GM18861 (cell line): ENCODE measurements at regions not wholly inside any gene's neighbourhood (a gene's known extent, or its start where the extent isn't known, plus 50 kb on each side); places are given as distances from the start of the nearest gene placed in this dataset.
"Not testable (repeated sequence)": the region's sequence is repeated elsewhere in the genome, so short reads cannot be mapped to it uniquely, and the experiment has no call there.

ENCODE experiments used
- ATAC-seq: cut with Tn5 transposase; IDR thresholded peaks from one replicate; pipeline ENCODE4 v1.9.1; 2021; ENCODE audit not compliant: unreplicated experiment

DNA sequence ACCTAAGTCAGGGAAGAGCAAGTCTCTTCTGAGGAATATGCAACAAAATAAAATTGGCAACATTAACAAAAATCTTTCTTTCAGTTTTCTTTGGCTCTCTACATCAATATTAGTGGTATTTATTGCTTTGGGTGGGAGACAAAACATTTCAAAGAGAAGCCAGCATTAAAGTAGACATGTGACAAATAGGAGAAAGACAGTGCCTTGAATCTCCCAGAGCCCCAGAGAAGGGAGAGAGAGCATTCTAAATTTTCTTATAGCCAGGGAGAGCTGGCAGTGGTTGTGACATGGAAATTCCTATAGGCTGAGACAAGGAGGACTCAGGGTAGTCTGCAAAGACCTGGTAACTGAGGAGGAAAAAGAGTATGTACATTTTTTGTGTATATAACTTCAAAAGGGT lies 79.4 kb upstream of the NREP start:
- no peak for ATAC-seq

DNA sequence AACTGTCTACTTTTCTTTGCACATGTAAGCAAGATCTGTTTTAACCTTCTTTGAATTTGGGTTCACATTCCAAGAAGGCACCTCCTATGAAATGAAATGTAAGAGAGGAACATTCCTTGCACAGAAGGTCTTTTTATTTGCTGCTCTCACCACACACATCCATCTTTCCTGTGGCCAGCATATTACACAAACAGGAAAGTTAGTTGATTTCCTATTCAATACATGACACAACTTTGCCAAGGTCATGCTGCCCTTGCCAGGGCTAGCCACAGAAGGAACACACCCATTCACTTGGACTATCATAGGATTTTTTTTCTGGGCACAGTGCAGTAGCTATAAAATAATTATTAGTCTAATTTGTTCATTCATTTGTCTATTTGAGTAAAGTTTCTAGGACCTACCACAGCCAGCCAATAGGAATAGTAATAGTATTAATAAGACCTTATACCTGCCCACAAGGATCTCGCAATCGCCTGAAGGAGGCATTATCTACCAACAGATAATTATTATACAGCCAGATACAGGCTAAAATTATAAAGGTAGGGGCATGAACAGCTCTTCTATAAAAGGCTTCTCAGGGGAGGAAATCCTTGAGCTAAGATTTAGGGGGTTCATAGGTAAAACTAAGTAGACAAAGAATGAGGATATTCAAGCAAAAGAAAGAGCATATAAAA lies 78.1 kb upstream of the NREP start:
- ATAC-seq = no peak

DNA sequence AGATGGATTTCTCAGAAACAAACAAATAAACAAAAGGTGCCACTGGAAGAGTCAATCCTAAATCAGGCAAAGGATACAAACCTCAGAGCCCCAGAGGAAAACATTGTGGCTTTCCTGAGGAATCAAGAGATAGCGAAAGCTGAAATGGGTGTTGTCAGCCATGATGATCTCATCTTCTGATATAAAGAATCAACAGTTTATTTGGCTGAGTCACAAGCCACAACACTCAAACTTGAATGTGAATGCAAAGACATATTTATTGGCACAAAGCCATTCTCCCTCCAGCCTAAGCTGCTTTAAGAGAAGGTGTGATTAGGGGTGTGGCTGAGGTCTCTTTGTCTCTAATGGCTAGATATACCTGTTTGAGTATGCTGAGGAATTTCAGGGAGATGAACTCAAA lies 73.3 kb upstream of the NREP start:
- ATAC-seq = no peak

DNA sequence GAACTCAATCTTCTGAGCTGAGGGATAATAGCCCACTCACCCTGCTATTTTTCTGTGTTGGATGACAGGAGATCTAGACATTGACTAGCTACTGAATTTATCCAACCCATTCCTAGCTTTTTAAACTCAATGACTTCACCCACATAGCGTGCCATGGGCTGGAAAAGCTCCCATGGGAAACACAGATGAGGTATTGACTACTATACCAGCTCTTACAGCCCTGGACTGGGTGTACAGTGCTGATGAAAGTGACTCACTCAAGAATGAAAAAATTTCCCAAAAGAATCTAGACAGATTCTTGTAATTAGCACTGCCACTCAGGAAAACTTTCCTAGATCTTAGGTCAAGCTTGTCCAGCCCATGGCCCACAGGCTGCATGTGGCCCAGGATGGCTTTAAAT lies 72.7 kb upstream of the NREP start:
- ATAC-seq = no peak

DNA sequence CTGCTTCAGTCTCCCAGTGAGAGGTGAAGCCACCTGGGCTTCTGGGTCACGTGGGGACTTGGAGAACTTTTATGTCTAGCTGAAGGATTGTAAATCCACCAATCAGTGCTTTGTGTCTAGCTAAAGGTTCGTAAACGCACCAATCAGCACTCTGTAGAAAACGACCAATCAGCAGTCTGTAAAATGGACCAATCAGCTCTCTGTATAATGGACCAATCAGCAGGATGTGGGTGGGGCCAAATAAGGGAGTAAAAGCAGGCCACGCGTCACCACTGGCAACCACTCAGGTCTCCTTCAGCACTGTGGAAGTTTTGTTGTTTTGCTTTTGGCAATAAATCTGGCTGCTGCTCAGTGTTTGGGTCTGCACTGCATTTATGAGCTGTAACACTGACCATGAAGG lies 69.1 kb upstream of the NREP start:
- ATAC-seq = no peak

DNA sequence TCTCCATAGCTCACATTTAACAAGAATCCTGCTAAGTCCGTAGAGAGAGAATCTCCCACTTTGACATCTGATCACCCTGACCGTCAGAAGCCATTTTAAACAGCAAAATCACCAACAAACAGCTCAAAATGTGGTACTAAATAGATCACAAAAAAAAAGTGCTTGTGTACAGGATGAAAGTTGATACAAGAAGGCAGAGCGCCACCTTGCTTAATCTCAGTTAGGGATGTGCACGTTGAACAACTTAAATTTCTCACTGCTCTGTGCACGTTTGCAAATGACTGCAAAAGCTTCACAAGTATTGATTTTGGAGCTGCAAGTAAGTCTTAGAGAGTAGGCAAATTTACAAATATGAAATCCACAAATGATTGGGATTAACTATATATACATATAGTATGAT lies 63.1 kb upstream of the NREP start:
- ATAC-seq = no peak

DNA sequence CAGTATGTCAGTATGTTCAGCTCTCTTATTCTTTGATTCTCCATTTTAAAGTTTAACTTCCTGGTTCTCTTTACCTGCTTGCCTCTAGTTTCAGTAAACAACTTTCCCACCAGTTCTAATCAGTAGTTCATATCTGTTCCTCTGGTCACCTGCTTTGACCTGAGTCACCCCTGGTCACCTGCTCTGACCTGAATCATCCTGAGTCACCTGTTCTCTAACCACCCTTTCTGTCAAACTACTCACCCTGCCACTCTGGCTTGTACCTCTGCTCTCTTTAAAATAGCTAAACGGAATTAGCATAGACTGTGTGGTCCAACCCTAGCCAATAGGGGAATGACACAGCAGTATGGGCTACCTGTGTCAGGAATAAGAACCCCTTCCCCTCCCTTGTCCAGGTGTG lies 62.0 kb upstream of the NREP start:
- not testable (repeated sequence) for ATAC-seq

DNA sequence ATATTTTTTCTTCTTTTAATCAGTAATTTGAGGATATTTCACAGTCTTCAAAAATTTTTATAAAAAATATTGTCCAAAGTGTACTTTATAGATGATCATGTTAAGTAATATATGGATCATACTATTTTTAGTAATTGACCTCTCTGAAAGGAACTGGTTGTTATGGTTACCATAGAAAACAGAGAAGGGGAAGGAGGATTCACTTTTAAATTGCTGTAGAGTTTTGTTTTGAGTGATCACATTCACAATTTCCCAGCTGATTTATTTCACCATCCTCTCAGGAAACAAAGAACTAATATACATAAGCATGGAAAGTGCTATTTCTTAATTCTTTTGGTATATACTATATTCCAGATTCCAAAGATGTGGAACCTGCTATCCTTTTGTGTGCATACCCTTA lies 56.5 kb upstream of the NREP start:
- no peak for ATAC-seq

DNA sequence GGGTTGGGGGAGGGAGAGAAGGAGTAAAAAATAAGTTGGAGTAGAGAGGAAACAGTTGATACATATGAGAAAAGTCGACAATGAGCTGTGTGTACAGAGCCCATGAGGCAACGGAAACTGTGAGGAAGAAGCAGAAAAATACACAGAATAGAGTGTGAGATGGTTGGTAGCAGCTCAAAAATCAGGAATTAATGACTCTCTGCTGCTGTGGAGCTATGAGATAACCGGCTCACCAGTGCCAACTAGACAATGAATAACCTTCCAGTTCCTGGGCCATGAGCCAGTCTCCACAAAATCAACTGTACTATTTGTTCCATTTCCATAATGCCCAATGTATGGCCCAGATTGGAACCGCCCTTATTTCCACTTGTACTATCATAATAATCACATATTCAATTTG lies 53.1 kb upstream of the NREP start:
- ATAC-seq = no peak
